Gastrocnemius medialis (tissue), 4 donors: ENCODE measurements at regions not wholly inside any gene's neighbourhood (a gene's known extent, or its start where the extent isn't known, plus 50 kb on each side); places are given as distances from the start of the nearest gene placed in this dataset.

Source experiments
- ATAC-seq, 2 donors: fragments of 150-250 bp; one replicate each; pipeline ENCODE4 v1.9.1; 2016
- DNase-seq, 2 donors: peaks; one replicate each; pipeline ENCODE4 v3.0.0-alpha.2; 2019
- H3K27ac ChIP-seq, 4 donors: fragments of 200-600 bp; sonication (generic); 1 replicate in 1 of 4; 2 replicates in 3 of 4; pipeline ENCODE4 v1.5.1; 2016 to 2018; ENCODE audit warnings: mild to moderate bottlenecking in 2 of 4, moderate library complexity in 1 of 4
- H3K27me3 ChIP-seq, 3 donors: fragments of 200-600 bp; sonication (generic) in 2 of 3; 1 replicate in 1 of 3; 2 replicates in 2 of 3; pipeline versions ENCODE4 v1.5.1 to v1.6.0; 2016 to 2019; ENCODE audit warnings: mild to moderate bottlenecking in 1 of 3, moderate library complexity in 1 of 3
- H3K36me3 ChIP-seq, 2 donors: fragments of 200-600 bp; sonication (generic) in 1 of 2; one replicate each; pipeline ENCODE4 v1.5.1; 2017 to 2018
- H3K4me1 ChIP-seq, 2 donors: fragments of 200-600 bp; sonication (generic) in 1 of 2; one replicate each; pipeline ENCODE4 v1.5.1; 2016 to 2017; ENCODE audit warnings: mild to moderate bottlenecking in 2 of 2
- H3K4me3 ChIP-seq, 4 donors: fragments of 200-600 bp; sonication (generic) in 3 of 4; 1 replicate in 1 of 4; 2 replicates in 3 of 4; pipeline ENCODE4 v1.5.1; 2016 to 2019; ENCODE audit warnings: mild to moderate bottlenecking in 2 of 4
- H3K9me3 ChIP-seq, 3 donors: fragments of 200-600 bp; sonication (generic) in 2 of 3; 1 replicate in 1 of 3; 2 replicates in 2 of 3; pipeline ENCODE4 v1.5.1; 2016 to 2019
- POLR2A ChIP-seq, 2 donors: fragments of 450-650 bp; IDR thresholded peaks; one replicate each; pipeline ENCODE4 v1.6.1; 2017; ENCODE audit warnings: antibody characterized with exemption in 2 of 2, mild to moderate bottlenecking in 2 of 2, moderate library complexity in 2 of 2
- in situ Hi-C, 4 donors: fragments of 200-750 bp; cut with MboI; loops; one replicate each; pipeline versions ENCODE4 v1.15.0 to v1.8.0; 2017; ENCODE audit warnings: low sequenced_read_pairs in 4 of 4
- intact Hi-C: fragments of 100-400 bp; cut with DNase I; formaldehyde crosslinking; loops from one replicate; pipeline ENCODE4 v1.15.1; 2023; ENCODE audit warnings: low total_unique reads
- TF ChIP-seq, protein P1 (sequence below), 5 experiments: fragments of 450-650 bp in 3 of 5; fragments of 200-600 bp in 2 of 5; sonication (generic) in 2 of 5; IDR thresholded peaks in 4 of 5; conservative IDR thresholded peaks in 1 of 5; 1 replicate in 4 of 5; 2 replicates in 1 of 5; pipeline ENCODE4 v1.5.1; 2016 to 2019; ENCODE audit warnings: antibody characterized with exemption in 5 of 5, mild to moderate bottlenecking in 3 of 5, moderate library complexity in 3 of 5

GRCh38 chr2:215511454-215512346 lies 75.8 kb upstream of the FN1 start:
- ATAC-seq (no peak), DNase-seq (no peak)
- in situ Hi-C loops (no loop called here), intact Hi-C loops (no loop called here)
- Histone ChIP-seq H3K4me1 (no peaks in the 10 kb centered on the region), H3K27ac (no peak overlapping the region), H3K4me3 (no peak overlapping the region), H3K27me3 (no peaks in the 10 kb centered on the region), H3K36me3 (no peaks in the 10 kb centered on the region), H3K9me3 (no peaks in the 10 kb centered on the region)
- TF ChIP-seq, protein P1, sequence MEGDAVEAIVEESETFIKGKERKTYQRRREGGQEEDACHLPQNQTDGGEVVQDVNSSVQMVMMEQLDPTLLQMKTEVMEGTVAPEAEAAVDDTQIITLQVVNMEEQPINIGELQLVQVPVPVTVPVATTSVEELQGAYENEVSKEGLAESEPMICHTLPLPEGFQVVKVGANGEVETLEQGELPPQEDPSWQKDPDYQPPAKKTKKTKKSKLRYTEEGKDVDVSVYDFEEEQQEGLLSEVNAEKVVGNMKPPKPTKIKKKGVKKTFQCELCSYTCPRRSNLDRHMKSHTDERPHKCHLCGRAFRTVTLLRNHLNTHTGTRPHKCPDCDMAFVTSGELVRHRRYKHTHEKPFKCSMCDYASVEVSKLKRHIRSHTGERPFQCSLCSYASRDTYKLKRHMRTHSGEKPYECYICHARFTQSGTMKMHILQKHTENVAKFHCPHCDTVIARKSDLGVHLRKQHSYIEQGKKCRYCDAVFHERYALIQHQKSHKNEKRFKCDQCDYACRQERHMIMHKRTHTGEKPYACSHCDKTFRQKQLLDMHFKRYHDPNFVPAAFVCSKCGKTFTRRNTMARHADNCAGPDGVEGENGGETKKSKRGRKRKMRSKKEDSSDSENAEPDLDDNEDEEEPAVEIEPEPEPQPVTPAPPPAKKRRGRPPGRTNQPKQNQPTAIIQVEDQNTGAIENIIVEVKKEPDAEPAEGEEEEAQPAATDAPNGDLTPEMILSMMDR (IDR thresholded peaks at IDR 0.05 in 4 of 5, conservative IDR thresholded peaks at IDR 0.05 in 1 of 5), result no peak
- no peak for TF ChIP-seq POLR2A (IDR thresholded peaks at IDR 0.05)

DNA sequence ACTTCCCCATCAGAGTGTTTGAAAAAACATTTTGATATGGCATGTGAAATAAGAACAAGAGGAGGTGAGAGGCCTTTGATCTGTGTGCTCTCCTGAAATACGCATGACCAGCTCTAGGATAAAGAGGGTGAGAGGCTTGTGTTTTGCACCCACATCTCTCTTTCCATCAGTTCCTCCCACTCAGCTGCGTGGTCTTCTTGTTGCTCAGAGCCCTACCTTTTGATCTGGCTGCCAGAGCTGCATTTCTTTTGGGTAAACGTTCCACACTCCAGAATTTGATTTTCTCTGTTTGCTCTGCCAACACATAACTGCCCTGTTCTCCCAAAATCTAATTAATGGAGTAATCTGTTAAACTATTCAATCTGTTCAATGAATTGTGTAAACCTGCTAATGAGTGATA lies 72.0 kb upstream of the FN1 start:
- TF ChIP-seq POLR2A (IDR thresholded peaks at IDR 0.05), result no peak
- TF ChIP-seq, protein P1 (IDR thresholded peaks at IDR 0.05 in 4 of 5, conservative IDR thresholded peaks at IDR 0.05 in 1 of 5), result no peak
- in situ Hi-C loops, result no loop called here
- Histone ChIP-seq H3K36me3 (no peaks in the 10 kb centered on the region), H3K27ac (no peak overlapping the region), H3K27me3 (no peaks in the 10 kb centered on the region), H3K4me1 (no peaks in the 10 kb centered on the region), H3K4me3 (no peak overlapping the region), H3K9me3 (no peaks in the 10 kb centered on the region)
- intact Hi-C loops, result no loop called here
- no peak for ATAC-seq
- no peak for DNase-seq

DNA sequence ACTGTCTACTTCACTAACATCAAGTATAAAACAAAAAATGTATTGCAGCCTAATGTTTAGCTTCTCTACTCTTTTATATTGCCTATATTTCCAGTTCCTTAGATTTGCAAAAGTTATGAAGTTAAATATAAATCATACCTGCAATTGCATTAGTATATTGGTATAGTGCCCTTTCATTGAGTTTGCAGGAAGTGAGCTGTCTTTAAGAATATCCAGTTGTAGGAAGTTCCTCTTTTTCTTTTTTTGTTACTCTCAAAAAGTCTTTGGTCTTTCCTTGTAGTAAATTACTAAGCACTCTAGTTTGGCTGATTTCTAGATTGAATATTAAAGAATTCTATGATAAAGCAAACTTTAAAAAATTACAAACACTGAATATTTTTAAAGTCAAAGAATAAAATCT lies 71.3 kb upstream of the FN1 start:
- Histone ChIP-seq H3K4me3 (no peak overlapping the region), H3K36me3 (no peaks in the 10 kb centered on the region), H3K4me1 (no peaks in the 10 kb centered on the region), H3K27ac (no peak overlapping the region), H3K27me3 (no peaks in the 10 kb centered on the region), H3K9me3 (no peaks in the 10 kb centered on the region)
- DNase-seq, result no peak
- ATAC-seq, result no peak
- TF ChIP-seq, protein P1 (IDR thresholded peaks at IDR 0.05 in 4 of 5, conservative IDR thresholded peaks at IDR 0.05 in 1 of 5), result no peak
- TF ChIP-seq POLR2A (IDR thresholded peaks at IDR 0.05), result no peak
- in situ Hi-C loops, result no loop called here
- intact Hi-C loops, result no loop called here

DNA sequence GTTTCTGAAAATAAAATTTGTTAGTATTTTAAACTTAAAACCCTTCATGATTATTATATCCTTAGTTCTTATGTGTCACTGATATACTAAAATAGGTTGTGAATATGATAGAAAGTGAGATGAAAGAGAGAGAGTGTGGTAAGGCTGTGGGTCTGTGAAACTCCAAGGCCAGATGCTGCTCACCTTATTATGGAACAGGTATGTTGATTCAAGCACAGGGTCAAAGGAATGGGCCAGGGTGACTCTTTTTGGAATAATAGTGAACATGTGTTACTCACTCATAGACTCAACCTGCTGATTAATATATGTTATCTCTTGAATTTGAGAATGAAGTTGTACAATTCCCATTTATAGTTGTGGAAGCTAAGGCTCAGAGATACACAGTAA lies 70.7 kb upstream of the FN1 start:
- H3K27ac ChIP-seq, result no peak overlapping the region
- ATAC-seq (no peak), DNase-seq (no peak)
- in situ Hi-C loops, result no loop called here
- H3K9me3 ChIP-seq, result no peaks in the 10 kb centered on the region
- H3K36me3 ChIP-seq, result no peaks in the 10 kb centered on the region
- intact Hi-C loops, result no loop called here
- H3K27me3 ChIP-seq, result no peaks in the 10 kb centered on the region
- H3K4me1 ChIP-seq, result no peaks in the 10 kb centered on the region
- TF ChIP-seq, protein P1 (IDR thresholded peaks at IDR 0.05 in 4 of 5, conservative IDR thresholded peaks at IDR 0.05 in 1 of 5), result no peak
- no peak for TF ChIP-seq POLR2A (IDR thresholded peaks at IDR 0.05)
- no peak overlapping the region for H3K4me3 ChIP-seq
